WTC11 (cell line): ENCODE measurements at regions not wholly inside any gene's neighbourhood (a gene's known extent, or its start where the extent isn't known, plus 50 kb on each side); places are given as distances from the start of the nearest gene placed in this dataset.

Source experiments
- ATAC-seq: fragments of 200-7000 bp; cut with Tn5 transposase; 2 replicates; pipeline ENCODE4 v1.10.0; 2021; ENCODE audit warnings: mild to moderate bottlenecking, moderate library complexity
- CTCF ChIA-PET: fragments of 300-600 bp; sonication (Branson Sonifier 250); formaldehyde crosslinking; loops from one replicate; lab custom pipeline; 2021; ENCODE audit warnings: antibody characterized with exemption; lab: Charles Lee
- POLR2A ChIA-PET: fragments of 350-600 bp; sonication (Branson Sonifier 250); formaldehyde crosslinking; loops from one replicate; lab custom pipeline; 2021; ENCODE audit warnings: antibody characterized with exemption; lab: Charles Lee
- DNase-seq: peaks from one replicate; pipeline ENCODE4 v3.0.0; 2021; ENCODE audit warnings: low spot score
- H3K27ac Mint-ChIP-seq: 2 replicates; pipeline ENCODE4 v1.8.0; 2021; ENCODE audit warnings: mixed read lengths
- H3K27me3 Mint-ChIP-seq: 2 replicates; pipeline ENCODE4 v1.8.0; 2021; ENCODE audit warnings: low read depth, mild to moderate bottlenecking, moderate library complexity, mixed read lengths
- H3K36me3 Mint-ChIP-seq: 2 replicates; pipeline ENCODE4 v1.8.0; 2021; ENCODE audit warnings: mixed read lengths
- H3K4me1 Mint-ChIP-seq: 2 replicates; pipeline ENCODE4 v1.8.0; 2022; ENCODE audit warnings: mixed read lengths
- H3K4me3 Mint-ChIP-seq: 2 replicates; pipeline ENCODE4 v1.8.0; 2021; ENCODE audit warnings: mild to moderate bottlenecking, moderate library complexity, mixed read lengths
- H3K9me3 Mint-ChIP-seq: 2 replicates; pipeline ENCODE4 v1.8.0; 2021; ENCODE audit warnings: mixed read lengths
- ATF6 ChIP-seq: sonication (generic); formaldehyde crosslinking; IDR thresholded peaks from 2 replicates; pipeline ENCODE4 v1.8.1; 2023; ENCODE audit warnings: mild to moderate bottlenecking, missing genetic modification reagents
- CBFB ChIP-seq: sonication (generic); formaldehyde crosslinking; IDR thresholded peaks from 2 replicates; pipeline ENCODE4 v1.8.1; 2022; ENCODE audit warnings: mild to moderate bottlenecking, low read depth, missing genetic modification reagents
- ERG ChIP-seq: fragments of 250-450 bp; sonication (Bioruptor Pico); IDR thresholded peaks from 2 replicates; pipeline ENCODE4 v1.8.0; 2021; ENCODE audit warnings: mild to moderate bottlenecking
- FOXK1 ChIP-seq: sonication (generic); formaldehyde crosslinking; IDR thresholded peaks from 2 replicates; pipeline ENCODE4 v1.8.0; 2022; ENCODE audit warnings: mild to moderate bottlenecking, moderate library complexity, missing genetic modification reagents
- GRHL2 ChIP-seq: fragments of 250-450 bp; sonication (Bioruptor Pico); IDR thresholded peaks from 2 replicates; pipeline ENCODE4 v1.8.0; 2022; ENCODE audit warnings: mild to moderate bottlenecking, moderate library complexity; ENCODE audit not compliant: insufficient replicate concordance, severe bottlenecking
- GTF2I ChIP-seq: fragments of 250-450 bp; sonication (Bioruptor Pico); conservative IDR thresholded peaks from 2 replicates; pipeline ENCODE4 v1.4.0; 2021; ENCODE audit warnings: mild to moderate bottlenecking
- IRF1 ChIP-seq: sonication (generic); formaldehyde crosslinking; IDR thresholded peaks from 2 replicates; pipeline ENCODE4 v1.8.0; 2023; ENCODE audit warnings: missing genetic modification reagents
- IRF2 ChIP-seq: sonication (generic); formaldehyde crosslinking; IDR thresholded peaks from 2 replicates; pipeline ENCODE4 v1.8.0; 2022; ENCODE audit warnings: low read depth, missing genetic modification reagents, borderline replicate concordance
- JAZF1 ChIP-seq: fragments of 250-450 bp; sonication (Bioruptor Pico); IDR thresholded peaks from 2 replicates; pipeline ENCODE4 v1.9.0; 2021; ENCODE audit warnings: moderate library complexity, mild to moderate bottlenecking, inconsistent platforms
- KAT7 ChIP-seq: sonication (generic); formaldehyde crosslinking; IDR thresholded peaks from 2 replicates; pipeline ENCODE4 v1.8.1; 2023; ENCODE audit warnings: missing genetic modification reagents, mild to moderate bottlenecking, borderline replicate concordance
- MAX ChIP-seq: sonication (generic); formaldehyde crosslinking; IDR thresholded peaks from 2 replicates; pipeline ENCODE4 v1.8.0; 2022; ENCODE audit warnings: mild to moderate bottlenecking, missing genetic modification reagents
- NFE2L1 ChIP-seq: sonication (generic); formaldehyde crosslinking; IDR thresholded peaks from 2 replicates; pipeline ENCODE4 v1.8.1; 2023; ENCODE audit warnings: missing genetic modification reagents
- NR1H2 ChIP-seq: sonication (generic); formaldehyde crosslinking; IDR thresholded peaks from 2 replicates; pipeline ENCODE4 v1.9.0; 2021; ENCODE audit warnings: mild to moderate bottlenecking, moderate library complexity, missing genetic modification reagents
- NR2C2 ChIP-seq: sonication (generic); formaldehyde crosslinking; IDR thresholded peaks from 2 replicates; pipeline ENCODE4 v1.8.0; 2022; ENCODE audit warnings: mild to moderate bottlenecking, missing genetic modification reagents
- OVOL2 ChIP-seq: fragments of 250-450 bp; sonication (Bioruptor Pico); IDR thresholded peaks from 2 replicates; pipeline ENCODE4 v1.9.0; 2021; ENCODE audit warnings: mild to moderate bottlenecking, borderline replicate concordance
- SMAD3 ChIP-seq: sonication (generic); formaldehyde crosslinking; IDR thresholded peaks from 2 replicates; pipeline ENCODE4 v1.8.0; 2022; ENCODE audit warnings: missing genetic modification reagents, mild to moderate bottlenecking, borderline replicate concordance
- SP1 ChIP-seq: sonication (generic); formaldehyde crosslinking; conservative IDR thresholded peaks from 2 replicates; pipeline ENCODE4 v1.8.1; 2022; ENCODE audit warnings: missing genetic modification reagents
- TEAD4 ChIP-seq: sonication (generic); formaldehyde crosslinking; IDR thresholded peaks from 2 replicates; pipeline ENCODE4 v1.8.0; 2022; ENCODE audit warnings: mild to moderate bottlenecking, missing genetic modification reagents
- TP53 ChIP-seq: sonication (generic); formaldehyde crosslinking; IDR thresholded peaks from 2 replicates; pipeline ENCODE4 v1.8.1; 2023; ENCODE audit warnings: mild to moderate bottlenecking, missing genetic modification reagents
- ZNF121 ChIP-seq: sonication (generic); formaldehyde crosslinking; IDR thresholded peaks from 2 replicates; pipeline ENCODE4 v1.8.0; 2023; ENCODE audit warnings: missing genetic modification reagents
- ZNF263 ChIP-seq: sonication (generic); formaldehyde crosslinking; IDR thresholded peaks from 2 replicates; pipeline ENCODE4 v1.8.1; 2022; ENCODE audit warnings: low read depth, mild to moderate bottlenecking, moderate library complexity, missing genetic modification reagents
- ZNF416 ChIP-seq: fragments of 250-450 bp; sonication (Bioruptor Pico); IDR thresholded peaks from 2 replicates; pipeline ENCODE4 v1.9.0; 2021; ENCODE audit warnings: mild to moderate bottlenecking, inconsistent platforms
- ZNF423 ChIP-seq: fragments of 250-450 bp; sonication (Bioruptor Pico); IDR thresholded peaks from 2 replicates; pipeline ENCODE4 v2.1.2; 2022; ENCODE audit warnings: mild to moderate bottlenecking, moderate library complexity
- ZNF425 ChIP-seq: fragments of 250-450 bp; sonication (Bioruptor Pico); conservative IDR thresholded peaks from 2 replicates; pipeline ENCODE4 v1.9.0; 2021; ENCODE audit warnings: mild to moderate bottlenecking

GRCh38 chr2:16102976-16103380 is 162.6 kb downstream of the MYCN start:
- Mint-ChIP-seq H3K27me3 (no peaks in the 10 kb centered on the region), H3K36me3 (no peaks in the 10 kb centered on the region)
- ATAC-seq: no peak
- TF ChIP-seq ZNF423: no peak
- TF ChIP-seq SP1 (CRISPR knock-in tag): 0 out of 2 replicates have a peak, but pooled peaks have one; percentile 40
- TF ChIP-seq, all 79 proteins: peak for 1
- Mint-ChIP-seq H3K9me3 (no peaks in the 10 kb centered on the region), H3K4me1 (peaks cover 79% of the 10 kb centered on the region), H3K4me3 (peak overlapping the region; percentile 51; the same call in 1 of the 2 replicates), H3K27ac (peak overlapping the region; percentile 97)
- peak; percentile 26 for DNase-seq
- ChIA-PET CTCF (interaction anchor here (0.8 to 1.6 kb wide), 5 partner anchors 69 to 219 kb away, joined by 3 to 7 read pairs (median 3); partner anchors contain the start of gene MYCN), POLR2A (no interaction called here)

- no peak for ATAC-seq
- Mint-ChIP-seq H3K4me3 (no peak overlapping the region), H3K27me3 (no peaks in the 10 kb centered on the region), H3K4me1 (peaks cover 79% of the 10 kb centered on the region), H3K9me3 (no peaks in the 10 kb centered on the region), H3K27ac (peak overlapping the region; percentile 97), H3K36me3 (no peaks in the 10 kb centered on the region)
- CTCF ChIA-PET: interaction anchor here (0.8 to 1.6 kb wide), 3 partner anchors 68 to 163 kb away, joined by 3 to 7 read pairs (median 4); partner anchors contain the start of gene MYCN
- TF ChIP-seq ZNF423: peak; percentile 97
- no peak for TF ChIP-seq GRHL2 (CRISPR knock-in tag)
- DNase-seq: no peak
- POLR2A ChIA-PET: no interaction called here
These were observed 162.1 kb downstream of the MYCN start for GRCh38 chr2:16102358-16102975.

GRCh38 chr2:16101196-16101595 is 160.8 kb downstream of the MYCN start:
- ChIA-PET CTCF (no interaction called here), POLR2A (no interaction called here)
- Mint-ChIP-seq H3K27ac (no peak overlapping the region), H3K4me3 (no peak overlapping the region), H3K9me3 (no peaks in the 10 kb centered on the region), H3K4me1 (peaks cover 66% of the 10 kb centered on the region)
- no peak for DNase-seq
- TF ChIP-seq NFE2L1 (CRISPR knock-in tag) (no peak), TEAD4 (no peak), IRF2 (CRISPR knock-in tag) (no peak), ZNF121 (CRISPR knock-in tag) (no peak), FOXK1 (CRISPR knock-in tag) (no peak), CBFB (CRISPR knock-in tag) (no peak), SMAD3 (no peak), JAZF1 (CRISPR knock-in tag) (no peak), ERG (no peak)
- TF ChIP-seq, all 79 proteins: peak for 0
- Mint-ChIP-seq H3K36me3 (no peaks in the 10 kb centered on the region), H3K27me3 (no peaks in the 10 kb centered on the region)
- ATAC-seq: no peak

- H3K36me3 Mint-ChIP-seq: no peaks in the 10 kb centered on the region
- no peaks in the 10 kb centered on the region for H3K27me3 Mint-ChIP-seq
- peaks cover 58% of the 10 kb centered on the region for H3K4me1 Mint-ChIP-seq
- DNase-seq: no peak
- H3K4me3 Mint-ChIP-seq: no peak overlapping the region
- no peak for ATAC-seq
- no peaks in the 10 kb centered on the region for H3K9me3 Mint-ChIP-seq
- no peak overlapping the region for H3K27ac Mint-ChIP-seq
- ChIA-PET POLR2A (no interaction called here), CTCF (no interaction called here)
- TF ChIP-seq IRF1 (CRISPR knock-in tag): no peak
- TF ChIP-seq KAT7 (CRISPR knock-in tag): no peak
- TF ChIP-seq MAX (CRISPR knock-in tag): no peak
- TF ChIP-seq NR2C2 (CRISPR knock-in tag): no peak
- TF ChIP-seq ZNF263 (CRISPR knock-in tag): no peak
- no peak for TF ChIP-seq GTF2I (CRISPR knock-in tag)
- no peak for TF ChIP-seq OVOL2 (CRISPR knock-in tag)
- TF ChIP-seq ZNF423: no peak
- TF ChIP-seq TP53 (CRISPR knock-in tag): no peak
- TF ChIP-seq ZNF425 (CRISPR knock-in tag): no peak
- TF ChIP-seq NR1H2: no peak
- no peak for TF ChIP-seq ATF6 (CRISPR knock-in tag)
- TF ChIP-seq ZNF416 (CRISPR knock-in tag): no peak
These were observed 159.7 kb downstream of the MYCN start for GRCh38 chr2:16100006-16100405.
